ENCODE measurements at regions not wholly inside any gene's neighbourhood (a gene's known extent, or its start where the extent isn't known, plus 50 kb on each side); places are given as distances from the start of the nearest gene placed in this dataset.

DNA sequence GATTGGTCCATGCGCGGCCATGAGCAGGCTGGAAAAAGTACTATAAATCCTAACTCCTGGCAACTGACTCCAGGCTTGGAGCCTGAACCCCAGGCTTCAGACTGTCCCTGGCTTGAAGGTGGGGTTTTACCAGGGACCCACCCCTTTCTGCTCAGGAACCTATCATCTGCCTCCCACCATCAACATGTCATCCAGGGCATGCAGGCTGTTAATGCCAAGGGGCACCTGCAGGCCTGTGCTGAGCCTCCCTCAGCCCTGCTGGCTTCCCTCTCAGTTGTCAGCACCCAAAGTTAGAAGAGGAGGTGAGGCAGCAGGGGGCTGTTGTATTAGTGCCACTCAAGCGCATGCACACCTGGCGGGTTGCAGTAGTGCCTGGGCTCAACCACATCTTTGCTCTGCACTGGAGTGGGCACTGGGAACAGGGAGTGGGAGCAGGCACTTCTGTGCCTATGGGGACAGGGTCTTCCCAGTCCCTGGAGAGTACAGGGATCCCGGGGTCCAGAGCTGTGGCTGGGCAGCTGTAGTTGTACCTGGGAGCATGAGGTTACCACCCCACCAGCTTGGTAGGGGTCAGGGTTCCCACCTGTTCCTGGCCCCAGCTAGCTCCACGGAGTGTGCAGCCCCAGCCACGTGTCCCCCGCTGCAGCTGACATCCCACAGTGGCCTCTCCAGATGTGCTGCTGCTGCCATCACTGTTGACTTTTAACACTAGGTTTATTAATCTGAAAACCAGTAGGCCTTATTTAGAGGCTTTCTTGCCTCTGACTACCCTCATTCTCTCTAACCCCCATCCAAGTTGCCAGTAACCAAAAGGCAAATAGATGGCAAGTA lies 306.2 kb upstream of the RIOK2 start:
- TF ChIP-seq, protein P1, sequence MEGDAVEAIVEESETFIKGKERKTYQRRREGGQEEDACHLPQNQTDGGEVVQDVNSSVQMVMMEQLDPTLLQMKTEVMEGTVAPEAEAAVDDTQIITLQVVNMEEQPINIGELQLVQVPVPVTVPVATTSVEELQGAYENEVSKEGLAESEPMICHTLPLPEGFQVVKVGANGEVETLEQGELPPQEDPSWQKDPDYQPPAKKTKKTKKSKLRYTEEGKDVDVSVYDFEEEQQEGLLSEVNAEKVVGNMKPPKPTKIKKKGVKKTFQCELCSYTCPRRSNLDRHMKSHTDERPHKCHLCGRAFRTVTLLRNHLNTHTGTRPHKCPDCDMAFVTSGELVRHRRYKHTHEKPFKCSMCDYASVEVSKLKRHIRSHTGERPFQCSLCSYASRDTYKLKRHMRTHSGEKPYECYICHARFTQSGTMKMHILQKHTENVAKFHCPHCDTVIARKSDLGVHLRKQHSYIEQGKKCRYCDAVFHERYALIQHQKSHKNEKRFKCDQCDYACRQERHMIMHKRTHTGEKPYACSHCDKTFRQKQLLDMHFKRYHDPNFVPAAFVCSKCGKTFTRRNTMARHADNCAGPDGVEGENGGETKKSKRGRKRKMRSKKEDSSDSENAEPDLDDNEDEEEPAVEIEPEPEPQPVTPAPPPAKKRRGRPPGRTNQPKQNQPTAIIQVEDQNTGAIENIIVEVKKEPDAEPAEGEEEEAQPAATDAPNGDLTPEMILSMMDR (conservative IDR thresholded peaks at IDR 0.05; ENCODE audit: low read length): no peak
- DNase-seq (ENCODE audit: low read depth): no peak
- no peak overlapping the region for H3K4me3 ChIP-seq (ENCODE audit: low read length)

DNA sequence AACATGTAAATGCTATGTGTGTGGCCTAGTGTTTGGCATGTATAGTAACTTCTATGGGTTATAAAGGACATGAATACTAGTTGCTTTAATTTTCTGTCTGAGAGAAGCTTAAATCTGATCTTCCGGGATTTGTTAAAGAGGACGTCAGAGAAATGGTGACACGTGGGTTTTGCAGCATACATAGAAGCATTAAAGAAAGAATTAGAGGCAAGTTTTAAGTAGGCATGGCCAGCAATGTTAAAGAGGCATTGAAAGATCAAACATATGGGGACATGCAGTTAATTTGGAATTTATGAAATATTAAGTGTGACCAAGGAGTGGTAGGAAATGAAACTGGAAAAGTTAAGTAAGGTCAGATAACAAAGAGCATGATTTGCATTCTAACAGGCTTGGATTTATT lies 311.4 kb upstream of the RIOK2 start:
- no peak for DNase-seq (ENCODE audit: low read depth)
- TF ChIP-seq, protein P1 (conservative IDR thresholded peaks at IDR 0.05; ENCODE audit: low read length): no peak
- H3K4me3 ChIP-seq (ENCODE audit: low read length): no peak overlapping the region

DNA sequence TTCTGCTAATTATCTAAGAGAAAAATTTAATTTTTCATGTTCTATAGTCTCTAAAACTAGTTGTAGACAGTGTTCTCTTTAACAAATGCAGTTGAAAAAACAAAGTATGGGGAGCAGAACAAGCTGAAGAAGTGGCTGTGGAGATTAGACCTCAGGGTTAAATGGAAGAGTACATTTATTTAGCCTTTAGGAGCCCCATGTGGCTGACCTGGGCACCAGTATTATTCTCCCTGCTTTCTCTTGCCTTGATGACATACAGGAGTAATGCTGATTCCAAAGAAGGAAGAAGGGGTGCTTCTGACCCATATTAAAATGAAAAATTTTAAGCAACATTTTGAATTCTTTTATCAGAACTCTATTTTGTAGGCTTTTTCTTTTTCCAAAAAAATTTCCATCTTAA lies 312.3 kb upstream of the RIOK2 start:
- H3K4me3 ChIP-seq (ENCODE audit: low read length): no peak overlapping the region
- no peak for DNase-seq (ENCODE audit: low read depth)
- TF ChIP-seq, protein P1 (conservative IDR thresholded peaks at IDR 0.05; ENCODE audit: low read length): no peak

DNA sequence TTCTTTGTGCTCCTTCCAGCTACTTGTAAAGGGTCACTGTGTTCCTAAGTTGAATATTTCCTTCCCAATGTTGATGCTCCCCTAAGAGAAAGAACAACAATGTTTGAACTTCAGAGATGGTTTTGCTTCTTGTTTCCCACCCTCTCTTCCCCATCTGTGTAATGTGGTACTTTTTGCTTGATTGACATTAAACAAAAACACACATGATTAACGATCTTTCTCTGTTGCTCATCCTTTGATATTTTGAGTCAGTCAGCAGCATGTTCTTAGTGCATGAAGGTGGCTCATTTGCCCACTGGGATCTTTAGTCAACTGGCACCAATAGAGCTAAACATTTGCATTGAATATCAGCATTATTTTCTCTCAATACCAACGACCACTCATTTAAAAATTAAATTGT lies 313.0 kb upstream of the RIOK2 start:
- DNase-seq (ENCODE audit: low read depth): no peak
- TF ChIP-seq, protein P1 (conservative IDR thresholded peaks at IDR 0.05; ENCODE audit: low read length): no peak
- H3K4me3 ChIP-seq (ENCODE audit: low read length): no peak overlapping the region

DNA sequence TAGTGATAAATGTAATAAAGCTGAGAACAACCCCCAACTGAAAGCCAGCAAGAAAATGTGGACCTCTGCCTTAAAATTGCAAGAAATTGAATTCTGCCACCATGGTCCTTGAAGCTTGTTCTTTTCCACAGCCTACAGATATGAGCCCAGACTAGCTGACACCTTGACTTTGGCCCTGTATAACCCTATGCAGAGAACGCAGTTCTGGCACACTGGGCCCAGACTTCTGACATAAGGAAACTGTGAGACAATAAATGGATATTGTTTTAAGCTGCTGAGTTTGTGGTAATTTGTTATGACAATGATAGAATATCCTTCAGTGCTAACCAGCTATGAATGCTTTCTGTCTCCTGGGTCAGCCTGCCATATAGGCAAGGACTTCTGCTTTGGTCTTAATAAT lies 315.6 kb upstream of the RIOK2 start:
- TF ChIP-seq, protein P1 (conservative IDR thresholded peaks at IDR 0.05; ENCODE audit: low read length): no peak
- no peak for DNase-seq (ENCODE audit: low read depth)
- H3K4me3 ChIP-seq (ENCODE audit: low read length): no peak overlapping the region

DNA sequence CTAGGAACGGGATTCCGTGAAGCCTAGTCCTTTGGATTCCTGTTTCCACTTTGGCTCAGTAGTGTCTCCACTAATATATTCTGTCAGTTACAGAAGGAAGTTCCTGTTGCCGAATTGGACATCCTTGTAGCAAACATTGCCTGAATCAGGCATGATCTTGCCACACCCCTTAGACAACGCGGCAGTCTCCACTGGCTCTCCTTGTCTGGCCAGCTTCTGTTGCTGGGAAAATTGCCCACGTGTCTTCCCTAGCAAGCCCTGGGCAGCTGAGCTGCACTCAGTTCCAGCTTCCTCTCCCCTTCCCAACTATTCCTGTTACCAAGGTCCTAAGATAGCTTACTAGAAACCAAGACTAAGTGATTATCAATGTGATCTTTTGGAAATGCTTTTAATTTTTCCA lies 316.6 kb upstream of the RIOK2 start:
- TF ChIP-seq, protein P1 (conservative IDR thresholded peaks at IDR 0.05; ENCODE audit: low read length): no peak
- DNase-seq (ENCODE audit: low read depth): peak; percentile 41
- H3K4me3 ChIP-seq (ENCODE audit: low read length): no peak overlapping the region

DNA sequence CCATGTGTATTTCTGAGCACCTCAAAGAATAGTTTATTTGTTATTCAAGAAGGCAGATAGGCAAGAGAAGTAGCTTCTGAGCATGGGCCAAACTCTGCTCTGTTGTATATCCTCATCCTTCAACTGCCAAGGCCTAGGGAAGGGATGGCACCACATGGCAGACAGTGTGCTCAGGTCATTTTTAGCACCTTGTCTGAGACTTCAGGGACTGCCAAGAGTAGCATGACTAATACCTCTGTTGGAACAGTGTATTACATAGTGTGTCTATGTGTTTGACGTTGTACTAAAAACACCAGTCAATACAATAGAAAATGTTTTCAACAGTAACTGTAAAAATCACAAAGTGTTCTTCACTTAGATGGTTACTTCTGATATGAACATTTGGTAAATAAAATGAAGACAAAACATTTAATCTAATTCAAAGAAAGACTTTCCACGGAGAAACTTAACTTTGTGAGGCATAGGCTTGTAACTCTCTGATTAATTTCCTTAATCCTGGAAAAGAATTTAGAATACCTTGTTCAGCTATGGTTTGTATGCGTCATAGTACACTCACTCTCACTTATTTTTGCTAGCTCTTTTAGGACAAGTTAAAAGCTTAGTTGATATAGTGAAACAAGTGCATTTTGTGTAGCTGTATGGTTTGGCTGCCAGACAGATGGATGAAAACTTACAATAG lies 318.4 kb upstream of the RIOK2 start:
- DNase-seq (ENCODE audit: low read depth): no peak
- TF ChIP-seq, protein P1 (conservative IDR thresholded peaks at IDR 0.05; ENCODE audit: low read length): no peak
- no peak overlapping the region for H3K4me3 ChIP-seq (ENCODE audit: low read length)
